Glutamatergic neuron (in vitro differentiated cells): ENCODE measurements at regions not wholly inside any gene's neighbourhood (a gene's known extent, or its start where the extent isn't known, plus 50 kb on each side); places are given as distances from the start of the nearest gene placed in this dataset.

Experiments
- DNase-seq: peaks from one replicate; pipeline ENCODE4 v3.0.0; 2022
- H3K27ac Mint-ChIP-seq: one replicate; pipeline ENCODE4 v1.8.0; 2020; ENCODE audit warnings: mild to moderate bottlenecking, mixed read lengths, inconsistent platforms; ENCODE audit not compliant: unreplicated experiment
- H3K27me3 Mint-ChIP-seq: one replicate; pipeline ENCODE4 v1.8.0; 2020; ENCODE audit warnings: mild to moderate bottlenecking, moderate library complexity, mixed read lengths, inconsistent platforms; ENCODE audit not compliant: unreplicated experiment
- H3K36me3 Mint-ChIP-seq: one replicate; pipeline ENCODE4 v1.8.0; 2020; ENCODE audit warnings: mild to moderate bottlenecking, mixed read lengths, inconsistent platforms; ENCODE audit not compliant: unreplicated experiment
- H3K4me1 Mint-ChIP-seq: one replicate; pipeline ENCODE4 v1.8.0; 2020; ENCODE audit warnings: mild to moderate bottlenecking, low read depth, mixed read lengths, inconsistent platforms; ENCODE audit not compliant: unreplicated experiment
- H3K4me3 Mint-ChIP-seq: one replicate; pipeline ENCODE4 v1.8.0; 2020; ENCODE audit warnings: mild to moderate bottlenecking, mixed read lengths, inconsistent platforms; ENCODE audit not compliant: unreplicated experiment
- H3K9me3 Mint-ChIP-seq: one replicate; pipeline ENCODE4 v1.8.0; 2020; ENCODE audit warnings: mild to moderate bottlenecking, moderate library complexity, mixed read lengths, inconsistent platforms; ENCODE audit not compliant: unreplicated experiment
- TF ChIP-seq, protein P1 (sequence below): fragments of 200-600 bp; sonication (generic); IDR thresholded peaks from one replicate; pipeline ENCODE4 v1.5.0; 2021; ENCODE audit not compliant: partially characterized antibody, unreplicated experiment

DNA sequence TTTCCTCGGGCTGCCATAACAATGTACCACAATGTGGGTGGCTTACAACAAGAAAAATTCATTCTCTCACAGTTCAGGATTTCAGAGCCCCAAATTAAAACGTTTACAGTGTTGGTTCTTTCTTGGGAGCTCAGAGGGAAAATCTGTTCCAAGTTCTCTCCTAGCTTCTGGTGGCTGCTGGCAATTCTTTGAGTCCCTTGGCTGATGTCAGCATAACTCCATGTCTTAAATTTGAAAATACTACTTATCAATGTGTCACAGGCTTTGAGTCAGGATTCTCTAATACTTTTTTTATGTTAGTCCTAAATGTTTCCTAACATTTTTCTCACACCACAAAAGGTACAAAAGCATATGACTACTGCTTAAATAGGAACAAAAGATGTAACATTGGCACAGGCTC lies 198.4 kb upstream of the ATXN7L3B start:
- Mint-ChIP-seq H3K36me3 (no peaks in the 10 kb centered on the region), H3K4me1 (no peaks in the 10 kb centered on the region), H3K9me3 (no peaks in the 10 kb centered on the region), H3K27ac (no peak overlapping the region), H3K27me3 (no peaks in the 10 kb centered on the region), H3K4me3 (no peak overlapping the region)
- DNase-seq: no peak
- TF ChIP-seq, protein P1, sequence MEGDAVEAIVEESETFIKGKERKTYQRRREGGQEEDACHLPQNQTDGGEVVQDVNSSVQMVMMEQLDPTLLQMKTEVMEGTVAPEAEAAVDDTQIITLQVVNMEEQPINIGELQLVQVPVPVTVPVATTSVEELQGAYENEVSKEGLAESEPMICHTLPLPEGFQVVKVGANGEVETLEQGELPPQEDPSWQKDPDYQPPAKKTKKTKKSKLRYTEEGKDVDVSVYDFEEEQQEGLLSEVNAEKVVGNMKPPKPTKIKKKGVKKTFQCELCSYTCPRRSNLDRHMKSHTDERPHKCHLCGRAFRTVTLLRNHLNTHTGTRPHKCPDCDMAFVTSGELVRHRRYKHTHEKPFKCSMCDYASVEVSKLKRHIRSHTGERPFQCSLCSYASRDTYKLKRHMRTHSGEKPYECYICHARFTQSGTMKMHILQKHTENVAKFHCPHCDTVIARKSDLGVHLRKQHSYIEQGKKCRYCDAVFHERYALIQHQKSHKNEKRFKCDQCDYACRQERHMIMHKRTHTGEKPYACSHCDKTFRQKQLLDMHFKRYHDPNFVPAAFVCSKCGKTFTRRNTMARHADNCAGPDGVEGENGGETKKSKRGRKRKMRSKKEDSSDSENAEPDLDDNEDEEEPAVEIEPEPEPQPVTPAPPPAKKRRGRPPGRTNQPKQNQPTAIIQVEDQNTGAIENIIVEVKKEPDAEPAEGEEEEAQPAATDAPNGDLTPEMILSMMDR: no peak

DNA sequence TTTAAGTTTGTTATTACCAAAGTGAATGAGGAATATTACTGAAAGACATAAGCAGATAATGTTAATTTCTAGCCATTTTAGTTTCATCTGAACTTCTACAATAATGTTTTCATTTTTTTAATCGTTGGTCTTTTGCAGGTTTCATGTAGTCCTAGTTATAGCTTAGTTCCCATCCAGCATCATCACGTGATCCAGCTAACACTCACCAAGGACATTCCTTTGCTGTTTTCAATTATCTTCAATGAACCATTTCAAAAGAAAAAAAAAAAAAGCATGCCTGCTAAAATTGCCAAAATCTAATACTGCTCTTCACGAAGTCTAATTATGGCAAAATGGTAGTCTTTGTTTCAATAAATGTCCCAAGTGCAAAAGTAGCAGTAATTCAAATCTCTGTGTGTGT lies 187.7 kb upstream of the ATXN7L3B start:
- Mint-ChIP-seq H3K4me3 (no peak overlapping the region), H3K4me1 (no peaks in the 10 kb centered on the region), H3K27ac (no peak overlapping the region), H3K36me3 (no peaks in the 10 kb centered on the region), H3K27me3 (no peaks in the 10 kb centered on the region), H3K9me3 (no peaks in the 10 kb centered on the region)
- DNase-seq: no peak
- TF ChIP-seq, protein P1: no peak

GRCh38 chr12:74365178-74365964 lies 172.3 kb upstream of the ATXN7L3B start:
- H3K36me3 Mint-ChIP-seq: no peaks in the 10 kb centered on the region
- peak; percentile 43 for DNase-seq
- H3K4me1 Mint-ChIP-seq: no peaks in the 10 kb centered on the region
- no peaks in the 10 kb centered on the region for H3K9me3 Mint-ChIP-seq
- TF ChIP-seq, protein P1: no peak
- H3K27ac Mint-ChIP-seq: no peak overlapping the region
- H3K27me3 Mint-ChIP-seq: no peaks in the 10 kb centered on the region
- H3K4me3 Mint-ChIP-seq: no peak overlapping the region

- DNase-seq: no peak
- no peaks in the 10 kb centered on the region for H3K36me3 Mint-ChIP-seq
- H3K27ac Mint-ChIP-seq: no peak overlapping the region
- no peak overlapping the region for H3K4me3 Mint-ChIP-seq
- H3K9me3 Mint-ChIP-seq: no peaks in the 10 kb centered on the region
- H3K27me3 Mint-ChIP-seq: no peaks in the 10 kb centered on the region
- no peaks in the 10 kb centered on the region for H3K4me1 Mint-ChIP-seq
- TF ChIP-seq, protein P1: no peak
Observed at GRCh38 chr12:74370608-74371216, 166.9 kb upstream of the ATXN7L3B start.

DNA sequence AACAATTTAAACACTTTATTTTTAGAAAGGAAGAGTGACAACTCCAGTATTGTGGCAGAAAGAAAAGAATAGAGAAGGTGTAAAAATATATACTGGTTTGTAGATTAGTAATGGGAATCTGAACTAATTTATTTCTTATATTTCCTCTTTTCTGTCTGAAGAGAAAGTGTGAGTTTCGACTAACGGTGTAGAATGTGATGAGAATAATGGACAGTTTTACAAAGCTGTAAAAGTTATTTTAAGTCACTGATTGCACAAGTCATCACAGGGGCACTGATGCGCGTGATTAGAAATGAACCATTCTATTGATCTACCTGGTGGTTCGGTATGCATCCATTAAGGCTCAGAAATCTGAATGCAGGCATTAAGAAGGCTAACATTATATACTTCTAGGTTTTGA lies 158.5 kb upstream of the ATXN7L3B start:
- Mint-ChIP-seq H3K27me3 (no peaks in the 10 kb centered on the region), H3K36me3 (no peaks in the 10 kb centered on the region), H3K9me3 (no peaks in the 10 kb centered on the region), H3K4me1 (no peaks in the 10 kb centered on the region), H3K4me3 (no peak overlapping the region), H3K27ac (no peak overlapping the region)
- no peak for DNase-seq
- TF ChIP-seq, protein P1: no peak
